Choroid plexus epithelial cell (primary cell): ENCODE measurements at regions not wholly inside any gene's neighbourhood (a gene's known extent, or its start where the extent isn't known, plus 50 kb on each side); places are given as distances from the start of the nearest gene placed in this dataset.

Experiments
- DNase-seq: peaks from one replicate; pipeline ENCODE4 v3.0.0-alpha.2; 2010; ENCODE audit warnings: low read depth
- H3K4me3 ChIP-seq: 2 replicates; pipeline ENCODE4 v1.5.1; 2011; ENCODE audit warnings: low read depth, mild to moderate bottlenecking, control low read depth, low read length, moderate library complexity
- TF ChIP-seq, protein P1 (sequence below): conservative IDR thresholded peaks from 2 replicates; pipeline ENCODE4 v1.5.1; 2011; ENCODE audit warnings: low read depth, mild to moderate bottlenecking, control low read depth, inconsistent platforms, low read length, moderate library complexity

DNA sequence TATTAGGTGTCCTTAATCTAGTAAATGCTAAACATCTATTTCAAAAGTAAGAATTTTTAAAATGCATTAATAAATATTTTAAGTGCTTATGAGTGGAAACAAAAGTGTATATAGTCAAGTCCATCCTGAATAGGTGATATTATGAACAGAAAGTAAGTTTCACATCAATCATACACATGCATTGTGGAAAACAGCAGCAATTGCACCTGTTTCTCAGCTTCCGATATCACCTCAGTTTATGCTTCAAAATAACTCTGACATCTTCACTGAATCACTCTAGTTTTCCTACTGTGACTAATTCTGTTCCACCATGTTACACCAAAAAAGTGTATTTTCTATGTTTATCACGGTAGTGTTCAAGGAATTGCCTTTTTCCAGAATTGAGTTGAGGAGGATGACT, 172.6 kb upstream of the MANEA start:
- no peak overlapping the region for H3K4me3 ChIP-seq
- TF ChIP-seq, protein P1, sequence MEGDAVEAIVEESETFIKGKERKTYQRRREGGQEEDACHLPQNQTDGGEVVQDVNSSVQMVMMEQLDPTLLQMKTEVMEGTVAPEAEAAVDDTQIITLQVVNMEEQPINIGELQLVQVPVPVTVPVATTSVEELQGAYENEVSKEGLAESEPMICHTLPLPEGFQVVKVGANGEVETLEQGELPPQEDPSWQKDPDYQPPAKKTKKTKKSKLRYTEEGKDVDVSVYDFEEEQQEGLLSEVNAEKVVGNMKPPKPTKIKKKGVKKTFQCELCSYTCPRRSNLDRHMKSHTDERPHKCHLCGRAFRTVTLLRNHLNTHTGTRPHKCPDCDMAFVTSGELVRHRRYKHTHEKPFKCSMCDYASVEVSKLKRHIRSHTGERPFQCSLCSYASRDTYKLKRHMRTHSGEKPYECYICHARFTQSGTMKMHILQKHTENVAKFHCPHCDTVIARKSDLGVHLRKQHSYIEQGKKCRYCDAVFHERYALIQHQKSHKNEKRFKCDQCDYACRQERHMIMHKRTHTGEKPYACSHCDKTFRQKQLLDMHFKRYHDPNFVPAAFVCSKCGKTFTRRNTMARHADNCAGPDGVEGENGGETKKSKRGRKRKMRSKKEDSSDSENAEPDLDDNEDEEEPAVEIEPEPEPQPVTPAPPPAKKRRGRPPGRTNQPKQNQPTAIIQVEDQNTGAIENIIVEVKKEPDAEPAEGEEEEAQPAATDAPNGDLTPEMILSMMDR, result no peak
- no peak for DNase-seq

DNA sequence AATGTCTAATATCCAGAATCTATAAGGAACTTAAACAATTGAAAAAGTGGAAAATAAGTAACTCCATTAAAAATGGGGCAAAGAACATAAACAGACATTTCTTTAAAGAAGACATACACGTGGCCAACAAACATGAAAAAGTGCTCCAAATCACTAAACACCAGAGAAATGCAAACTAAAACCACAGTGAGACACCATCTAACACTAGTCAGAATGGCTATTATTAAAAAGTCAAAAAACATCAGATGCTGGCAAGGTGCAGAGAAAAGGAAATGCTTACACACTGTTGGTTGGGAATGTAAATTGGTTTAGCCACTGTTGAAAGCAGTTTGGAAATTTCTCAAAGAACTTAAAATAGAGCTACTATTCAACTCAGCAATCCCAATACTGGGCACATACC, 169.2 kb upstream of the MANEA start:
- no peak overlapping the region for H3K4me3 ChIP-seq
- no peak for DNase-seq
- TF ChIP-seq, protein P1, result no peak

DNA sequence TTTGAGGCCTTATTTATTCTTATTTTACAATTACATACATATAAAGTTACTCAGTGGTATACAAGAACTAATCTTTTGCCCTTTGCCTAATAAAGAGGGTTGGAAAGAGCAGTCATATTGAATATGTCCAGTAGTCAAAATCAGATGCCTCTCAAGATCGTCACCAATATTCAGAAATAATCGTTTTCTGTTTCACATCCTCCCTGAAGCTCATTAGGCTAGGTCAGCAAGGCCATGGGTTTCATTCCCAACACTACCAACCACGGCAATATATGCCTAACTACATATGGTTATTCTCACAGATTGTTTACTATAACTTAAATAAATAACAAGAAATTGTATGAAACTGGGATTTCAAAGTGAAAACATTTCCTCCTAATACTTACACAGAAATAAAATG, 167.2 kb upstream of the MANEA start:
- DNase-seq, result no peak
- TF ChIP-seq, protein P1, result no peak
- H3K4me3 ChIP-seq, result no peak overlapping the region

DNA sequence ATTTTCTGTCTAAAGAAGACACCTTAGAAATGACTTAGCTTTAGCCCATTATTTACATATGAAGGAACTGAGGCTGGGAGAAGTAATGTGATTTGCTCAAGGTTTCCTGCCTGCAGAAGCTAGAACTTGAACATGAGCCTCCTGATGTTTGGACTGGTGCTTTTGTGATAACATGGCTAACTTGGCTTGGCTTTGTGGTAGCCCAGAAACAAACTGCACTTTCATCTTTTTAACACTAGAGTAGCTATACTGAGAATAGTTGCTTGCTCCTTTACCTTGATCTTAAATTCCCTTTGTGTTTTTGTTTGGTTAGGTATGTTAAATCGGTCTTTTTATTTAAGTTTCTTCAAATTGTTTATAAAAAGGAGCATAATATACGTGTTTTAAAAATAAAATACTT, 163.5 kb upstream of the MANEA start:
- no peak for DNase-seq
- H3K4me3 ChIP-seq, result no peak overlapping the region
- TF ChIP-seq, protein P1, result no peak

DNA sequence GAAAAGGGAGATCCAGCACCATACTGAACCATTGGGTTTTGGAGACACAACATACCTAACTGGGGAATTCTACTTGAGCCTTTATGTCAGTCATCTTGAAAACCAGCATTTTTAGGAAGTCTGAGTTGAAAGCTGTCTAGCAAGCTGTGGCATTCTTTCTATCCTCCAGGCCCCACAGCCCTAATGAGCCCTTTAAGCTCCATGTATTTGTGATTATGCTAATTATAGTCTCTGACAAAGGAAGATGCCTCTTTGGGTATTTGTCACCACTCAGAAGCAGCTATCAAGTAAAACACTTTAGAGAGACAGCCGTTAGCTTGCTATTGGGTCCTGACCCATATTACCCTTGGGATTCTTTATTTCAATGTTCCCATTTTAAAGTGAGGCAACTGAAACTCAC, 159.5 kb upstream of the MANEA start:
- TF ChIP-seq, protein P1, result no peak
- DNase-seq, result no peak
- no peak overlapping the region for H3K4me3 ChIP-seq

DNA sequence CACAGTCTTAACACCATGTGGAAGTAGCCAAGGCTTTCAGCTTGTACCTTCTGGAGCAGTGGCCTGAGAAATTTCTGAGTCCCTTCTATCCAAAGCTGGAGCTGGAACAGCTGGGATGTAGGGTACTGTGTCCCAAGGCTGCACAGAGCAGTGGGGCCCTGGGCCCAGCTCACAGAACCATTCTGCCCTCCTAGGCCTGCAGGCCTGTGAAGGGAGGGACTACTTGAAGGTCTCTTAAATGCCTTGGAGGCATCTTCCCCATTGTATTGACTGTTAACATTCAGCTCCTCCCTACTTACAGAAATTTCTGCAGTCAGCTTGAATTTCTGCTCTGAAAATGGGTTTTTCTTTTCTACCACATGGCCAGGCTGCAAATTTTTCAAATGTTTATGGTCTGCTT, 156.5 kb upstream of the MANEA start:
- TF ChIP-seq, protein P1, result no peak
- DNase-seq, result no peak

DNA sequence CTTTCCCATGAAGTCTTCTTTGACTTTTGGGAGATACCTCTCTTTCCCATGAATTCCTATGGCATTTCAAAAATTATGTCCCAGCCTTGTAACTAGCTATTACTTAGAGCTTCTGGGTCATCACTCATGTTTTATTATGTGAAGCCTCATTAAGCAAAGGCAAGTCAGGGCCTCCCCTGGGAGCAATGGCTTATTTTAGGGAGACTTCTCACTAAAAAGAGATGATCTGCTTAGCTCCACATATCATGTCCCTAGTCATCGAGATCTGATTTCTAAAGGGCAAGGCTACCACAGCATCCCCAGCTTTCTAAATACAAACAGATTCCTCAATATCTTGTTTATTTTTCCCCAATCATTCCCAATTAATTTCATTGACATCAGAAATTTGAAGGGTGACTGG, 154.0 kb upstream of the MANEA start:
- TF ChIP-seq, protein P1, result no peak

More for the DNA sequence above, 156.5 kb upstream of the MANEA start:
- H3K4me3 ChIP-seq, result no peak overlapping the region

More for the DNA sequence above, 154.0 kb upstream of the MANEA start:
- no peak for DNase-seq
- no peak overlapping the region for H3K4me3 ChIP-seq
